GM13977 (cell line): ENCODE measurements at regions not wholly inside any gene's neighbourhood (a gene's known extent, or its start where the extent isn't known, plus 50 kb on each side); places are given as distances from the start of the nearest gene placed in this dataset.

ENCODE experiments used
- DNase-seq: peaks from one replicate; pipeline ENCODE4 v3.0.0; 2012; ENCODE audit warnings: low spot score
- CTCF ChIP-seq: IDR thresholded peaks from 2 replicates; pipeline ENCODE4 v1.5.1; 2012; ENCODE audit warnings: mild to moderate bottlenecking, control low read depth; ENCODE audit not compliant: insufficient read depth; ENCODE audit errors: extremely low read depth, missing control alignments
- in situ Hi-C: fragments of 300-500 bp; cut with MboI; formaldehyde crosslinking; loops from one replicate; pipeline ENCODE4 v1.12.0; 2022; ENCODE audit warnings: low sequenced_read_pairs, low pct_unique_long_range_greater_than_20kb, mixed read lengths, inconsistent platforms; ENCODE audit not compliant: unreplicated experiment

DNA sequence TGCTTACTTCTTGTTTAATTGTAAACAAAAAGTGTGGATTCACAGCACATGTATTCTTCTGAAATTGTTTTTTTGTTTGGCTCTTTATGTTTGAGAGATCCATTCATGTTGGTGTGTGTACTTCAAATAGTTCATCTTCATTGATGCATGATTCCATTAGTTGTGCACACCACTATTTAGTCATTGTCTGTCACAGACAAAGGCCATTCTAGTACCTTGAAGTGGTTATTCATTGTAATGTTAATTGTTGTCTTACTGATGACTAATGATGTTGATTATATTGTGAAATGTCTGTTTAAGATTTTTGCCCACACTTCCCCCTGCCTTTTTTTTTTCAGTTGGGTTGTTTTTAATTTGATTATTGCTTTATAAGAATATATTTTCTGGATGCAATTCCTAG lies 391.3 kb downstream of the DIRAS2 start:
- in situ Hi-C loops, result no loop called here
- no peak for DNase-seq
- no peak for TF ChIP-seq CTCF

DNA sequence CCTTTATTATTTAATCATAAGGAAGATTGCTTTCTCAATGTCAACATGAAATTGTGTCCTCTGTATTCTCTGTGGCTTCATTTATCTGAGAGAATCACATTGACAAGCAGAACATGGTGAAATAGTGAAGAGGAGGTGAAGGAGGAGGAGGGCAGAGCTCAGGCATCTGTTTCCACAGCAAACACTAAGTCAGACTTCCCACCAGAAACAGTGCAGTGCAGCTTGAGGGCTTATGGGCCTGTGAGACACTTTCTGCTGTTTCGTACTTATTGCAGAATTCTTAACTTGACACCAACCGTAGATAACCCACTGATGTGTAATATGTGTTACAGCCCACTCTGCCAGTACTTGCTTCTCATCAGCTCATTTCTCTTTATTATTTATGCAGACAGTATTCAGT lies 386.3 kb downstream of the DIRAS2 start:
- TF ChIP-seq CTCF, result no peak
- DNase-seq, result no peak
- in situ Hi-C loops, result no loop called here

DNA sequence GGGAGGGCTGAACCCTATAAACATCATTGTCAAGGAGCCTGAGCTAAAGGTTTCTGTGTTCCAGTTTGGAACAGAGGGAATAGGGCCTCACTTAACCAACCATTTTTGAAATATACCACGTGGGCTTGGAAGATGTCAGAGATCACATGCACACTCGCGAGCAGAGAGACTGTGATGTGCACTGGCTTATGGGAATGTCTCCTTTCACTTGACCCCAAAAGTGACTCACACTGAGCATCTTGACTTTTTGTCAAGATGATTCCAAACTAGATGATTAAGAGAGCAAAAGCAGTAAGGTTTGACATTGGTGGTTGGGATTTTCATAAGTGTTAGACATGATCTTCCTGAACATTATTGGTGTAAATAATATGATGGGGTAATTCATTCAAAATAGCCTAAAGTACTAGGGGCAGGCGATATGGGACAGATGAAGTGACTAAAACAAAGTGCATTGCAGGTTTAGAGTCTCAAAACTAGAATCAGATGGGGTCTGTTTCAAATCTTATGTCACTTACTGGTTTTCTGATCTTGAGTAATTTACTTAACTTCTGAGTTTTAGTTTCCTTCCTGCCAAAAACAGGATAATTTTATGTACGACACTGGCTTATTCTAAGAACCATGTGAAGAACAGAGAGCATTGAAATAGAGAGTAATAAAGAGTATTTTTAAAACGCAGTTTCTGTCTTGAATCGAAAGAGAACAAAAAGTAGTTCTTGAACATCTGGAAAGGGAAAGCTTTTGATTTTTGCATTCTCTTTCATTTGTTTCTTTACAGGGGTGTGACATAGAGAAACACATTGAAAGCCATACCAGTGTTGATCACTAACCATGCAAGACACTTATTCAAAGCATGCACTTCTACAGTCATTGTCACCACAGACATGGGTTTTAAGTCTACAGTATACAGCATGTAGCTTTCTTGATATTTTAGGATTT lies 383.0 kb downstream of the DIRAS2 start:
- DNase-seq, result peak; percentile 22
- TF ChIP-seq CTCF, result no peak
- in situ Hi-C loops, result no loop called here

DNA sequence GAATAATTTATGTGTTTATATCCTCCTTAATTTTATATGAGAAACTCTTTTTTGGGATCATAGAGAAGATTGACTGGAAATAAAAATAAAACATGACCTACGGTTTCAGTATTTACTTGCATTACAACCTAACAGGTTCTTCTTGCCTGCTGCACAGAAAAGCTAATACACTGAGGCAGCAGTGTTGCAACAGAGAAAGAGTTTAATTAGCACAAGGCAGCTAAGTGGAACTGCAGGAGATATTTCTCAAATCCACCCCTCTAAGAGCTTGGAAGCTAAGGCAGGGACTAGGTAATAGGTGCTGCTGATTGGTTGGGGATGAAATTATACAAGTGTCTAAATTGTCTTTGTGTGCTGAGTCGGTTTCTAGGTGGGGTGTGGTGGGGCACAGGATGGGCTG lies 380.9 kb downstream of the DIRAS2 start:
- no peak for DNase-seq
- TF ChIP-seq CTCF, result no peak
- in situ Hi-C loops, result no loop called here

- no peak for DNase-seq
- TF ChIP-seq CTCF, result no peak
- in situ Hi-C loops, result no loop called here
Observed at GRCh38 chr9:90268613-90269012, 374.0 kb downstream of the DIRAS2 start.

DNA sequence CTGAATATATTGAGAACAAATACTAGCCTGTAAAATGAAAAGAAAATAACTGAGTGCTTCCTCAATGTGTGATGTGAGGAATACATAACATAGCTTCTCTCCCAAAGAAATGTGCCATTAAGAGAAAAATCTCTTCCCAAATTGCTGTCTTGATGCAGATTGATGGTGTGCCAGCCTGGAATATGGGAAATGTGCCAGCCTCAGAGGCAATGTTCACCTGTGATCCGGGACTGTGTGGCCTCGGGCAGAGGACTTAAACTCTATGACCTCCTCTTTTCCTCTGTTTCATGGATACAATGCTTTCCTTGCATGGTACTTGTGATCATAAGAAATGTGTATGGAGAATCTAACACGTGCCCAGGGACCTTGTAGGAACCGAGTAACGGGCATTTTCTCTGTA lies 370.9 kb downstream of the DIRAS2 start:
- in situ Hi-C loops, result no loop called here
- no peak for DNase-seq
- no peak for TF ChIP-seq CTCF
